WTC11 (cell line): ENCODE measurements at regions not wholly inside any gene's neighbourhood (a gene's known extent, or its start where the extent isn't known, plus 50 kb on each side); places are given as distances from the start of the nearest gene placed in this dataset.

Experiments
- ATAC-seq: fragments of 200-7000 bp; cut with Tn5 transposase; 2 replicates; pipeline ENCODE4 v1.10.0; 2021; ENCODE audit warnings: mild to moderate bottlenecking, moderate library complexity
- CTCF ChIA-PET: fragments of 300-600 bp; sonication (Branson Sonifier 250); formaldehyde crosslinking; loops from one replicate; lab custom pipeline; 2021; ENCODE audit warnings: antibody characterized with exemption; lab: Charles Lee
- POLR2A ChIA-PET: fragments of 350-600 bp; sonication (Branson Sonifier 250); formaldehyde crosslinking; loops from one replicate; lab custom pipeline; 2021; ENCODE audit warnings: antibody characterized with exemption; lab: Charles Lee
- DNase-seq: peaks from one replicate; pipeline ENCODE4 v3.0.0; 2021; ENCODE audit warnings: low spot score
- H3K27ac Mint-ChIP-seq: 2 replicates; pipeline ENCODE4 v1.8.0; 2021; ENCODE audit warnings: mixed read lengths
- H3K27me3 Mint-ChIP-seq: 2 replicates; pipeline ENCODE4 v1.8.0; 2021; ENCODE audit warnings: low read depth, mild to moderate bottlenecking, moderate library complexity, mixed read lengths
- H3K36me3 Mint-ChIP-seq: 2 replicates; pipeline ENCODE4 v1.8.0; 2021; ENCODE audit warnings: mixed read lengths
- H3K4me1 Mint-ChIP-seq: 2 replicates; pipeline ENCODE4 v1.8.0; 2022; ENCODE audit warnings: mixed read lengths
- H3K4me3 Mint-ChIP-seq: 2 replicates; pipeline ENCODE4 v1.8.0; 2021; ENCODE audit warnings: mild to moderate bottlenecking, moderate library complexity, mixed read lengths
- H3K9me3 Mint-ChIP-seq: 2 replicates; pipeline ENCODE4 v1.8.0; 2021; ENCODE audit warnings: mixed read lengths
- ATF2 ChIP-seq: sonication (generic); formaldehyde crosslinking; IDR thresholded peaks from 2 replicates; pipeline ENCODE4 v1.8.1; 2022; ENCODE audit warnings: low read depth, missing genetic modification reagents, borderline replicate concordance
- CREB1 ChIP-seq: sonication (generic); formaldehyde crosslinking; IDR thresholded peaks from 2 replicates; pipeline ENCODE4 v1.8.0; 2023; ENCODE audit warnings: mild to moderate bottlenecking, missing genetic modification reagents
- CTCF ChIP-seq: fragments of 200-600 bp; IDR thresholded peaks from 2 replicates; pipeline ENCODE4 v1.8.0; 2022; ENCODE audit warnings: antibody characterized with exemption
- E2F4 ChIP-seq: sonication (generic); formaldehyde crosslinking; IDR thresholded peaks from 2 replicates; pipeline ENCODE4 v1.8.1; 2022; ENCODE audit warnings: low read depth, mild to moderate bottlenecking, moderate library complexity, missing genetic modification reagents, borderline replicate concordance
- ERG ChIP-seq: fragments of 250-450 bp; sonication (Bioruptor Pico); IDR thresholded peaks from 2 replicates; pipeline ENCODE4 v1.8.0; 2021; ENCODE audit warnings: mild to moderate bottlenecking
- FOXP4 ChIP-seq: sonication (generic); formaldehyde crosslinking; IDR thresholded peaks from 2 replicates; pipeline ENCODE4 v1.8.0; 2022; ENCODE audit warnings: mild to moderate bottlenecking, missing genetic modification reagents
- MXD4 ChIP-seq: fragments of 250-450 bp; sonication (Bioruptor Pico); IDR thresholded peaks from 2 replicates; pipeline ENCODE4 v1.8.0; 2021; ENCODE audit warnings: mild to moderate bottlenecking, moderate library complexity, borderline replicate concordance
- OVOL2 ChIP-seq: fragments of 250-450 bp; sonication (Bioruptor Pico); IDR thresholded peaks from 2 replicates; pipeline ENCODE4 v1.9.0; 2021; ENCODE audit warnings: mild to moderate bottlenecking, borderline replicate concordance
- RORB ChIP-seq: fragments of 250-450 bp; sonication (Bioruptor Pico); IDR thresholded peaks from 2 replicates; pipeline ENCODE4 v1.9.0; 2021; ENCODE audit warnings: mild to moderate bottlenecking
- SOX15 ChIP-seq: fragments of 250-450 bp; sonication (Bioruptor Pico); IDR thresholded peaks from 2 replicates; pipeline ENCODE4 v1.9.0; 2021; ENCODE audit warnings: mild to moderate bottlenecking
- STAT6 ChIP-seq: sonication (generic); formaldehyde crosslinking; conservative IDR thresholded peaks from 2 replicates; pipeline ENCODE4 v1.8.1; 2023; ENCODE audit warnings: mild to moderate bottlenecking, low read depth, missing genetic modification reagents, moderate library complexity
- TCF7 ChIP-seq: sonication (generic); formaldehyde crosslinking; IDR thresholded peaks from 2 replicates; pipeline ENCODE4 v1.8.0; 2022; ENCODE audit warnings: mild to moderate bottlenecking, low read depth, missing genetic modification reagents, moderate library complexity
- TEAD1 ChIP-seq: sonication (generic); formaldehyde crosslinking; IDR thresholded peaks from 2 replicates; pipeline ENCODE4 v1.8.0; 2022; ENCODE audit warnings: mild to moderate bottlenecking, missing genetic modification reagents
- USF1 ChIP-seq: sonication (generic); formaldehyde crosslinking; IDR thresholded peaks from 2 replicates; pipeline ENCODE4 v1.8.0; 2022; ENCODE audit warnings: mild to moderate bottlenecking, missing genetic modification reagents
- ZBTB43 ChIP-seq: sonication (generic); formaldehyde crosslinking; IDR thresholded peaks from 2 replicates; pipeline ENCODE4 v1.8.1; 2023; ENCODE audit warnings: mild to moderate bottlenecking, missing genetic modification reagents
- ZNF263 ChIP-seq: sonication (generic); formaldehyde crosslinking; IDR thresholded peaks from 2 replicates; pipeline ENCODE4 v1.8.1; 2022; ENCODE audit warnings: low read depth, mild to moderate bottlenecking, moderate library complexity, missing genetic modification reagents
- ZNF317 ChIP-seq: sonication (generic); formaldehyde crosslinking; IDR thresholded peaks from 2 replicates; pipeline ENCODE4 v1.8.1; 2023; ENCODE audit warnings: low read depth, mild to moderate bottlenecking, moderate library complexity, missing genetic modification reagents, borderline replicate concordance

GRCh38 chr4:145248971-145249370 lies 68.6 kb upstream of the OTUD4 start:
- no peak for DNase-seq
- no peak for ATAC-seq
- Mint-ChIP-seq H3K4me1 (peaks cover 4% of the 10 kb centered on the region; the same call in 1 of the 2 replicates), H3K27me3 (no peaks in the 10 kb centered on the region; the same call in 1 of the 2 replicates), H3K36me3 (no peaks in the 10 kb centered on the region), H3K4me3 (no peak overlapping the region), H3K27ac (no peak overlapping the region), H3K9me3 (no peaks in the 10 kb centered on the region)
- ChIA-PET CTCF (interaction anchor here (1.6 kb wide), 1 partner anchor 15 kb away, joined by 4 read pairs; no protein-coding TSS in a partner anchor), POLR2A (no interaction called here)
- TF ChIP-seq ZNF317 (CRISPR knock-in tag), result no peak
- no peak for TF ChIP-seq STAT6 (CRISPR knock-in tag)
- TF ChIP-seq ERG (CRISPR knock-in tag), result no peak
- no peak for TF ChIP-seq TCF7 (CRISPR knock-in tag)
- no peak for TF ChIP-seq E2F4
- no peak for TF ChIP-seq MXD4 (CRISPR knock-in tag)
- TF ChIP-seq SOX15 (CRISPR knock-in tag), result no peak
- TF ChIP-seq USF1 (CRISPR knock-in tag), result no peak
- no peak for TF ChIP-seq FOXP4 (CRISPR knock-in tag)
- no peak for TF ChIP-seq CREB1 (CRISPR knock-in tag)
- TF ChIP-seq RORB (CRISPR knock-in tag), result no peak
- no peak for TF ChIP-seq ZNF263 (CRISPR knock-in tag)
- no peak for TF ChIP-seq ATF2
- no peak for TF ChIP-seq TEAD1
- TF ChIP-seq OVOL2 (CRISPR knock-in tag), result no peak
- TF ChIP-seq ZBTB43, result no peak
- no peak for TF ChIP-seq CTCF
